Cardiac muscle cell (in vitro differentiated cells and primary cell): ENCODE measurements at regions not wholly inside any gene's neighbourhood (a gene's known extent, or its start where the extent isn't known, plus 50 kb on each side); places are given as distances from the start of the nearest gene placed in this dataset.
"Not testable (repeated sequence)": the region's sequence is repeated elsewhere in the genome, so short reads cannot be mapped to it uniquely, and the experiment has no call there.

ENCODE experiments used
- DNase-seq, 2 donors: peaks; one replicate each; pipeline versions ENCODE4 v3.0.0 to v3.0.0-alpha.2; 2010 to 2017; ENCODE audit warnings: low read depth in 1 of 2, low spot score in 1 of 2
- H3K27ac ChIP-seq: fragments of 200-600 bp; sonication (generic); 2 replicates; pipeline ENCODE4 v1.5.1; 2016
- H3K27me3 ChIP-seq: fragments of 200-600 bp; sonication (generic); 2 replicates; pipeline ENCODE4 v1.6.0; 2016; ENCODE audit warnings: control low read depth
- H3K36me3 ChIP-seq: fragments of 200-600 bp; sonication (generic); 2 replicates; pipeline ENCODE4 v1.5.1; 2016; ENCODE audit warnings: control low read depth
- H3K4me1 ChIP-seq: fragments of 200-600 bp; sonication (generic); 2 replicates; pipeline ENCODE4 v1.8.1; 2017; ENCODE audit warnings: low read depth, mild to moderate bottlenecking, mixed run types
- H3K4me3 ChIP-seq: fragments of 200-600 bp; sonication (generic); 2 replicates; pipeline ENCODE4 v1.5.1; 2016; ENCODE audit warnings: mild to moderate bottlenecking
- H3K9me3 ChIP-seq: fragments of 200-600 bp; sonication (generic); 2 replicates; pipeline ENCODE4 v1.5.1; 2017; ENCODE audit warnings: low read depth, mild to moderate bottlenecking, control low read depth
- TF ChIP-seq, protein P1 (sequence below): IDR thresholded peaks from 2 replicates; pipeline ENCODE4 v1.5.1; 2012; ENCODE audit warnings: low read depth, mild to moderate bottlenecking, low read length

DNA sequence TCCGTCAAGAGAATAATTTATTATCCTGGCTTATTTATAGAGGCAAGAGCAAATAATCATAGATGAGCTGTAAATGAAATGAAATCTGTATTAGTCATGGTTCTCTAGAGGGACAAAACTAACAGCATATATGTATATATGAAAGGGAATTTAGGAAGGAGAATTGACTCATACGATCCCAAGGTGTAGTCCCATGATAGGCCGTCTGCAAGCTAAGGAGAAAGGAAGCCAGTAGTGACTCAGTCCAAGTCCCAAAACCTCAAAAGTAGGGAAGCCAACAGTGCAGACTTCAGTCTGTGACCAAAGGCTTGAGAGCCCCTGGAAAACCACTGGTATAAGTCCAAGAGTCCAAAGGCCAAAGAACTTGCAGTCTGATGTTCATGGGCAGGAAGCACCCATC lies 515.9 kb upstream of the CYLC2 start:
- Histone ChIP-seq H3K4me1 (no peaks in the 10 kb centered on the region), H3K27ac (no peak overlapping the region), H3K36me3 (no peaks in the 10 kb centered on the region), H3K27me3 (no peaks in the 10 kb centered on the region), H3K9me3 (no peaks in the 10 kb centered on the region), H3K4me3 (no peak overlapping the region)
- TF ChIP-seq, protein P1, sequence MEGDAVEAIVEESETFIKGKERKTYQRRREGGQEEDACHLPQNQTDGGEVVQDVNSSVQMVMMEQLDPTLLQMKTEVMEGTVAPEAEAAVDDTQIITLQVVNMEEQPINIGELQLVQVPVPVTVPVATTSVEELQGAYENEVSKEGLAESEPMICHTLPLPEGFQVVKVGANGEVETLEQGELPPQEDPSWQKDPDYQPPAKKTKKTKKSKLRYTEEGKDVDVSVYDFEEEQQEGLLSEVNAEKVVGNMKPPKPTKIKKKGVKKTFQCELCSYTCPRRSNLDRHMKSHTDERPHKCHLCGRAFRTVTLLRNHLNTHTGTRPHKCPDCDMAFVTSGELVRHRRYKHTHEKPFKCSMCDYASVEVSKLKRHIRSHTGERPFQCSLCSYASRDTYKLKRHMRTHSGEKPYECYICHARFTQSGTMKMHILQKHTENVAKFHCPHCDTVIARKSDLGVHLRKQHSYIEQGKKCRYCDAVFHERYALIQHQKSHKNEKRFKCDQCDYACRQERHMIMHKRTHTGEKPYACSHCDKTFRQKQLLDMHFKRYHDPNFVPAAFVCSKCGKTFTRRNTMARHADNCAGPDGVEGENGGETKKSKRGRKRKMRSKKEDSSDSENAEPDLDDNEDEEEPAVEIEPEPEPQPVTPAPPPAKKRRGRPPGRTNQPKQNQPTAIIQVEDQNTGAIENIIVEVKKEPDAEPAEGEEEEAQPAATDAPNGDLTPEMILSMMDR = no peak
- DNase-seq = no peak

- H3K9me3 ChIP-seq = no peaks in the 10 kb centered on the region
- H3K27me3 ChIP-seq = no peaks in the 10 kb centered on the region
- no peaks in the 10 kb centered on the region for H3K4me1 ChIP-seq
- no peak for DNase-seq
- TF ChIP-seq, protein P1 = no peak
- no peak overlapping the region for H3K27ac ChIP-seq
- no peak overlapping the region for H3K4me3 ChIP-seq
- H3K36me3 ChIP-seq = no peaks in the 10 kb centered on the region
These were observed 520.8 kb upstream of the CYLC2 start for GRCh38 chr9:102474357-102474756.

DNA sequence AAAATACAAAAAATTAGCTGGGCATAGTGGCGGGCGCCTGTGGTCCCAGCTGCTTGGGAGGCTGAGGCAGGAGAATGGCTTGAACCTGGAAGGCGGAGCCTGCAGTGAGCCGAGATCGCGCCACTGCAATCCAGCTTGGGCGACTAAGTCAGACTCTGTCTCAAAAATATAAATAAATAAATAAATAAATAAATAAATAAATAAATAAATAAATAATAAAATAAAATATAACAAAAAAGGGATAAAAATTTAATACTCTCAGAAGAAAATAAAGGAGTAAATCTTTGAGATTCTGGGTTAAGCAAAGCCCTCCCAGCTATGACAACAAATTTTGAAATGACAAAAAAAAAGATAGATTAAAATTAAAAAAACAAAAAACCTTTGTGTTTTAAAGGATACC lies 525.7 kb upstream of the CYLC2 start:
- not testable (repeated sequence) for H3K36me3 ChIP-seq, H3K27ac ChIP-seq, H3K4me3 ChIP-seq, DNase-seq, H3K27me3 ChIP-seq, H3K4me1 ChIP-seq, H3K9me3 ChIP-seq

DNA sequence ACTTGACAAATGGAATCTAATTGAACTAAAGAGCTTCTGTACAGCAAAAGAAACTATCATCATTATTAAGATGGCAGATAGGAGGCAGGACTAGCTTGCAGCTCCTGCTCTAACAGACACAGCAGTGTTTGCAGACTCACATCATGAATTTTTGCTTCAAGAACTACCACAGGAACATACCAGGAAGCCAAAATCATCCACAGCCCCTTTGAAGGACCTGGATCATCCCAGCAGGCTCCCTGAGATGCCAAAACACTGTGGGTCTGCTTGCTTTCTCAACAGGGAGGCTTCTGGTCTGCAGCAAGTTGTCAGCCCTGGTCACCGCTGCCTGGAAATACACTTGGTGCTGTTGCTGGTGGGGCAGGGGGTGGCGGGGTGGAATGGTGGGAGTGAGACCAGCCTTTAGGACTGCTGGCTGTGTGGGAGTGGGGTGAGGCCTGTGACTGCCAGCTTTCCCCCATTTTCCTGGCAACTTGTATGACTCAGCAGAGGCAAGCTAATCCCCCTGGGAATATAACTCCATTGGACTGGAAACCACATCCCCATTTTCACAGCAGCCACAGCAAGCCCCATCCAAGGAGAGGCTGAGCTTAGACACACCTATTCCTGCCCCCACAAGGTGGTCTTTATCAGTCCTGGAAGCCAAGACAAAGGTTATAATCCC lies 533.8 kb upstream of the CYLC2 start:
- Histone ChIP-seq H3K9me3 (no peaks in the 10 kb centered on the region), H3K4me1 (no peaks in the 10 kb centered on the region), H3K27me3 (no peaks in the 10 kb centered on the region), H3K36me3 (no peaks in the 10 kb centered on the region), H3K4me3 (no peak overlapping the region), H3K27ac (no peak overlapping the region)
- no peak for DNase-seq
- TF ChIP-seq, protein P1 = no peak

GRCh38 chr9:102459828-102460227 lies 535.3 kb upstream of the CYLC2 start:
- Histone ChIP-seq H3K27me3 (no peaks in the 10 kb centered on the region), H3K9me3 (no peaks in the 10 kb centered on the region), H3K4me3 (no peak overlapping the region), H3K36me3 (no peaks in the 10 kb centered on the region), H3K27ac (no peak overlapping the region), H3K4me1 (no peaks in the 10 kb centered on the region)
- TF ChIP-seq, protein P1 = no peak
- no peak for DNase-seq

- Histone ChIP-seq H3K4me3 (no peak overlapping the region), H3K36me3 (no peaks in the 10 kb centered on the region), H3K27me3 (no peaks in the 10 kb centered on the region), H3K4me1 (no peaks in the 10 kb centered on the region), H3K9me3 (no peaks in the 10 kb centered on the region), H3K27ac (no peak overlapping the region)
- TF ChIP-seq, protein P1 = no peak
- DNase-seq = no peak
These were observed 538.6 kb upstream of the CYLC2 start for GRCh38 chr9:102456562-102456961.
